ENCODE measurements at regions not wholly inside any gene's neighbourhood (a gene's known extent, or its start where the extent isn't known, plus 50 kb on each side); places are given as distances from the start of the nearest gene placed in this dataset.

- no peak for TF ChIP-seq EZH2 (optimal IDR thresholded peaks at IDR 0.05; ENCODE audit: low read depth, low read length)
- TF ChIP-seq, protein P1, sequence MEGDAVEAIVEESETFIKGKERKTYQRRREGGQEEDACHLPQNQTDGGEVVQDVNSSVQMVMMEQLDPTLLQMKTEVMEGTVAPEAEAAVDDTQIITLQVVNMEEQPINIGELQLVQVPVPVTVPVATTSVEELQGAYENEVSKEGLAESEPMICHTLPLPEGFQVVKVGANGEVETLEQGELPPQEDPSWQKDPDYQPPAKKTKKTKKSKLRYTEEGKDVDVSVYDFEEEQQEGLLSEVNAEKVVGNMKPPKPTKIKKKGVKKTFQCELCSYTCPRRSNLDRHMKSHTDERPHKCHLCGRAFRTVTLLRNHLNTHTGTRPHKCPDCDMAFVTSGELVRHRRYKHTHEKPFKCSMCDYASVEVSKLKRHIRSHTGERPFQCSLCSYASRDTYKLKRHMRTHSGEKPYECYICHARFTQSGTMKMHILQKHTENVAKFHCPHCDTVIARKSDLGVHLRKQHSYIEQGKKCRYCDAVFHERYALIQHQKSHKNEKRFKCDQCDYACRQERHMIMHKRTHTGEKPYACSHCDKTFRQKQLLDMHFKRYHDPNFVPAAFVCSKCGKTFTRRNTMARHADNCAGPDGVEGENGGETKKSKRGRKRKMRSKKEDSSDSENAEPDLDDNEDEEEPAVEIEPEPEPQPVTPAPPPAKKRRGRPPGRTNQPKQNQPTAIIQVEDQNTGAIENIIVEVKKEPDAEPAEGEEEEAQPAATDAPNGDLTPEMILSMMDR (IDR thresholded peaks at IDR 0.05; ENCODE audit: low read length), result no peak
Measured at GRCh38 chr9:106643211-106643930, 219.6 kb upstream of the ZNF462 start.

All from MM.1S (cell line).